KBM-7 (cell line): ENCODE measurements at regions not wholly inside any gene's neighbourhood (a gene's known extent, or its start where the extent isn't known, plus 50 kb on each side); places are given as distances from the start of the nearest gene placed in this dataset.
A peak's percentile ranks its signal among the peaks of the same experiment; 100 is the strongest.

Source experiments
- DNase-seq: peaks from one replicate; pipeline ENCODE4 v3.0.0-alpha.2; 2015
- in situ Hi-C: fragments of 300-500 bp; cut with MboI; formaldehyde crosslinking; loops from 2 replicates; pipeline ENCODE4 v1.14.3; 2020; ENCODE audit warnings: low sequenced_read_pairs, low pct_unique_long_range_greater_than_20kb, mixed read lengths

DNA sequence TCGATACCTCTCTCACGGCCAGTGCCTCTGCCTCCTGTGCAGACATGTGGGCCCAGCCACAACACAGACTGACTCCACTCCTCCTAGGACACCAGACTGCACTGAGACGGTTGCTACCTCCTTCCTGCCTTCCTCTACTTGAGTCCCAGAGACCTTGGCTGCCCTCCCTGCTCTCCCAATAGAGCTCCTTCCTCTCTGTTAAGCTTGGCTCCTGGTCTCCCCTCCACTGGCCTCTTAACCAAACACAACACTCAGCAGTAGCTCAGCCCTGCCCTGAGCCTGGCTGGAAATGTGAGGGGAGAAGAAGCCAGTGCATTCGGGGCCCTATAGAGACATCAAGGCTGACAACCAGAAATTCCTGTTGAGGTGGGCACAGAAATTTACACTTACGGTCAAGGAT, 102.0 kb downstream of the HTR5A start:
- in situ Hi-C loops, result no loop called here

DNA sequence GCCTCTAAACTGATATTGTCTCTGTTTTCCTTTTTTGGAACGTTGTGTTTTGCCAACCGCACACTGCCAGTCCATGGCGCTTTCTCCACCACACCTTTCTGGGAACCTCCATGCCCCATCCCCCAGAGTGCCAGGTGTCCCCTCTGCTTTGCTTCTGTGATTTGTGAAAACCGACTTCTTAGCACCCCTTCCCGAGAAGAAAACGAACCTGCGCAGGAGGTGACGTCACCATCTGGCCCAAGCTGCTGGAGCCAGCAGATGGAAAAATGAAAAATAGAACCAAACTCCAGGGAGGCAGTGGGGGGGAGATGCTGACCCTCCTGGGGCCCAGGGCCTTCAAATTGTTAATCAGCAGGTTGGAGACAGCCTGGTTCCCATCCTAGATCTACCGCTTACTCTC, 103.8 kb downstream of the HTR5A start:
- DNase-seq, result no peak
- in situ Hi-C loops, result no loop called here

More for the DNA sequence above, 102.0 kb downstream of the HTR5A start:
- DNase-seq, result no peak

DNA sequence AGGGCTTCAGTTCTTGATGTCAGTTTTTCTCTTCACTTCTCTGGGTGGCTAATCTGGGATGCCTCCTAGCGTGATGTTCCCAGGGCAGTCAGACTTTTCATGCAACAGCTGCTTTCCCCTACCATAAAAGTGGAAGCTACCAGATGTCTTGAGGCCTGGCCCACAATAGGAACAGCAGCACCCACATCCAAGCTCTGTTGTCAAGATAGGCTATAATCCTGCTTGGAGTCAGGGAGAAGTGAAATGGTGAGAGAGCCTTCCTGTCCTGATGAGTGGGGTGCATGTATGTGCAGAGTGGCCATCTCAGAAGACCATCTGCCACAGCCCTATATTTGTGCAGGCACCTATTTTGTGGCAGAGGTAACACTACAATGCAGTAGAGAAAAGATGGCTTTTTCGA, 108.0 kb downstream of the HTR5A start:
- DNase-seq, result no peak
- in situ Hi-C loops, result no loop called here

DNA sequence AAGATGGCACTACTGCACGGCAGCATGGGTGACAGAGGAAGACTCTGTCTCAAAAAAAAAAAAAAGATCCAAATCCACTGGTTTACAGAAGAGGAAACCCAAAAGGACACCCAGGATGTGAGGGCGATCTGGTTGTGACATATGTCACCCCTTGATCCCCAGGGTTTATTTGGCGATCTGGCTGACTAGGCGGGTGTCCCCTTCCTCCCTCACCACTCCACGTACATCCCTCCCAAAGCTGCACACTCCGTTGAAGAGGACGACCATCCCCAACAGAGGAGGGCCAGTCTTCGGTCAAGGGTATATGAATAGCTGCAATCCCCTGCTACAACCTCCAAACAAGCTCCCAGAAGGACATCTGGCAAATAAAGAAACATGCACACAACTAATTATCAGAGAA, 111.6 kb downstream of the HTR5A start:
- in situ Hi-C loops, result no loop called here
- no peak for DNase-seq

DNA sequence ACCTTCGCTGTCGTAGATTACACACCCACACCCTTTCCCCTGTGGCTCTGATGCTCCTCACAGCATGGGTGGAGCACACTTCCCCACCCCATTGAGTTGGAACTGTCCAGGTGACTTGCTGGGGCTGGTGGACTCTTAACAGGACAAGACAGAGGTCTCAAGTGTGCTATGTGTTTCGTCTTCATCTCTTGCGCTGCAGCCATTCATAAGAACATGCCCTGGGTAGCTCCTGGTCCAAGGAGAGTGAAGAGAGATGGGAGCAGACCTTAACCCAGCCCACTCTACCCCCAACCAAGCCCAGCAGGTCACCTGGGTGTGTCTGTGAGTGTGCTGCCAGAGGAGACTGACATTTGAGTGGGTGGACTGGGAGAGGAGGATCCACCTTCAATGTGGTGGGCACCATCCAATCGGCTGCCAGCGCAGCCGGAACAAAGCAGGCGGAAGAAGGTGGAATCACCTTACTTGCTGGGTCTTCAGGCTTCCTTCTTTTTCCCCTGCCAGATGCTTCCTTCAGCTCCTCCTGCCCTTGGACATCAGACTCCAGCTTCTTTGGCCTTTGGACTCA, 112.4 kb downstream of the HTR5A start:
- in situ Hi-C loops, result no loop called here
- no peak for DNase-seq

DNA sequence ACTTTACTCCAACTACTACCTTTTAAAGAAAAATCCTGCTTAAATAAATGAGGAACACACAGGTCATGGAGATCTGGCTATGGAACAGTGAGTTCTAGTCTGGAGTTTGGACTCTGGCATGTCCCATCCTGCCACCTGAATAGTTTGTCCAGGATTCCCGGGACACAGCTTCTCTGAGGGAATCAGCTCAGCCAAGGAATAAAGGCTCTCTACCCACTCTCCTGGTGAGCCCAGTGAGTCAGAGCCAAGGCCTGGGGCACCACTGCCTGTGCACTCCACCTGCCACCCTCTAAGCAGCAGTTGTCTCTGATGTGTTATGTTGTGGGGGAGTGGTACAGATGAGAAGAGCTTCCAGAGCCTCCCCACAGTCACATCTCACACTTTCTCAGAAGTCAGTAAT, 113.5 kb downstream of the HTR5A start:
- in situ Hi-C loops, result no loop called here
- DNase-seq, result no peak

DNA sequence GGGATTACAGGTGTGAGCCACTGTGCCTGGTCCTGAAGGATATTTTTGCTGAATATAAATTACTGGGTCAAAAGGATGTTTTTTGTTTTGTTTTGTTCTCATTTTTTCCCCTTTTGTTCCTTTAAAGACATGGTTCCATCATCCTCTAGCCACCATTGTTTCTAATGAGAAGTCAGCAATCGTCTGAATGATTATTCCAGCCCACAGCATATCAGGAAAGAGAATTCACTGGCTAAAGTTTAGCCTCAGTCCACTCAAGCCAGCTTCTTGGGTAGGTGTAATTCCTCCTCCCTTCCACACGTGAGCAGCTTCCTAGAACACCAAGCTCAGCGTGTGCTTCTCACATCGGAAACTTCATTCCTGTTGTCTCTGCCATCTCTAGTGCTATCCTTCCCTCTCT, 112.8 kb upstream of the INSIG1 start:
- DNase-seq, result no peak
- in situ Hi-C loops, result no loop called here

DNA sequence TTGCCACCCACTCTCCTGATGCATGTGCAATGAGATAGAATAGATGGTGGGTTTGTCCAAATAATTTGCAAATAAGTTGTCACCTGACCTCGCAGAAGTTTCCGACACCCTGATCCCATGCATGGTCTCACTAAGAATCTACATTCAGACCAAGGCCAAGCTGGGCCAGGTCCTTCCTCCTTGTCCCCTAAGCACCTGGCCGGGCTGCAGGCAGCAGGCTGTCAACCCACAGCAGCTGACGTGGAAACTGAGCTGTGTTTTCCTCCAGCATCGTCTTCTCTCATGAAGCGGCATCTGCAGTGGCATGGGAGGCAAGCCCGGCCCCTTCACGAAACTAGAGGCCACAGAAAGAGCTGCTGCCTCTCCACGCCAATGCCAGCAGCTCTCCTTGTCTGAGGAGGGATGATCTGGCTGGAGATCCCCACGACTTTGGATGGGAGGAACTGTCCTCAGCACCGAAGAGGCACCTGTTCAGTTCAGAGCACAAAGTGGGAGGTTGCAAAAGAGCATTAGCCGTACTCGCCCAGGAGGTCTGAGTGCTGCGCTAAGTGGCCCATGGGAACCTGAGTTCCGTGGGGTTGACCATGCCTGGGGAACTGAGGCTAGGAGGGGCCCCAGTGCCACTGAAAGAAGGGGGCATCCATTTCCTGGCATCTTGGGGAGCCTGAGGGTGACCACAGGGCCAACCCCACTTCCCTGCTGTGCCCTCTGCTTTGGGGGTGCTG, 110.5 kb upstream of the INSIG1 start:
- in situ Hi-C loops, result no loop called here
- no peak for DNase-seq

DNA sequence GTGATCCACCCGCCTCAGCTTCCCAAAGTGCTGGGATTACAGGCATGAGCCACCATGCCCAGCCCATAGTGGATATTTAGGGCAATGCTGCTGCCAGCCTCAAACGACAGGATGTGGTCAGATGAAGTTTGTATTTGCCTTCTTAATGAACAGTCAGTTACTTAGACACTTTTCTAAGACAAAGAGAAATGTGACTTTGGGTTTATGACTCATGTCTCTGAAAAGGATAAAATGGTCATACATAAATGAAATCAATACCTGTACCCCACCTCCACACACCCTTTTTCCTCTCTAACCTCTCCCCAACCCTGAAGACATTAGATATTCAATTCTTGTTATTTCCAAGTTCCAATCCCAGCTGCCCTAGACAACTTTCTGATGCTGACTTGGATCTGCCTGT, 109.3 kb upstream of the INSIG1 start:
- DNase-seq, result no peak
- in situ Hi-C loops, result no loop called here

DNA sequence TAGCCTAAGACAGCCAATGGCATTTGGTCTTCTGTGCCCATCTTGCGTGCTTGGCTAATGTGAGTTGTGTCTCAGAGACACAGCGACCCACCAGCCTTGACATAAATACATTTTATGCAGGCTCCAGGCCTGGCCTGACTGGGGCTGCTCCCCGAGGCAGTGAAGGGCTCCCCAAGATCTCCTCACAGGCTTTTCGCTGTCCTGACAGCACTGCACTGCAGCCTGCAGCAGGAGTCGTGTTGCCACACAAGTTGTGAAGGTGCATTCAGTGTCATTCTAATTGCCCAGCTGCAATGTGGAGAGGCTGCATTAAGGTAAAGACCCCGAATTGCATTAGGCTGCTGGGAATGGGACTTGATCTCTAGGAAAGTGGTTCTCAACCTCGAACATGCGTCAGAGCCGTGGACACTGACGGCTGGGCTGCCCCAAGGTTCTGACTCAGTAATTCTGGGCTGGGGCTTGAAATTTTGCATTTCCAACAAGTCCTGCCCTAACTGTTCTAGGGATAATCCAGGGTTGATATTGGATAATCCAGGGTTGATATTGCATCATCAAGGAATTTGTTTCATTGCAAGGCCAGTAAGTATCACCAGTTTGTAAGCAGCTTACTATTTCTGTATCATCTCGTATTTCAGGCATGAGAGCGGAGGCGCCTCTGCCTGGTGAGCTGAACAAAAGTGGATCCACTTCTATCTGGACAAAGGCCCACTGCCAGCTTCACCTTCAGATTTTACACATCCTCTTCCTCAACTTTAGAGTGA, 108.7 kb upstream of the INSIG1 start:
- in situ Hi-C loops, result no loop called here
- no peak for DNase-seq

DNA sequence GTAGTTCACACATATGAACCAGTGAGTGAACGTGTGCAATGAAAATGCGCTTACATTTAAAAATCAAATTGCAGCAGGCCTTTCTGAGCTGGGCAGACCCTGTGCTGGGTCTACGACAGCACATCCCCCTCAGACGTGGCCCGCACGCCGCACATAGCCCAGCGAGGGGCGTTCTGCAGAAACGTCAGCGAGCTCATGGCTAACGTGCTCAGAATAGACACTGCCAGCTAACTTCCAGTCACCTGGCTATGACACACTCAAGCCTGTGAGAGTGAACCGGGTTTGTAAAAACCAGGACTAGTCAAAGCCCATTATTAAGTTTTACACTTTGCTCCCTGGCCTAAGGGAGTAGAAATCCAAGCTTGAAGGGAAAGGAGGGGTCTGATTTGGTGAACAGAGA, 108.1 kb upstream of the INSIG1 start:
- DNase-seq, result no peak
- in situ Hi-C loops, result no loop called here

DNA sequence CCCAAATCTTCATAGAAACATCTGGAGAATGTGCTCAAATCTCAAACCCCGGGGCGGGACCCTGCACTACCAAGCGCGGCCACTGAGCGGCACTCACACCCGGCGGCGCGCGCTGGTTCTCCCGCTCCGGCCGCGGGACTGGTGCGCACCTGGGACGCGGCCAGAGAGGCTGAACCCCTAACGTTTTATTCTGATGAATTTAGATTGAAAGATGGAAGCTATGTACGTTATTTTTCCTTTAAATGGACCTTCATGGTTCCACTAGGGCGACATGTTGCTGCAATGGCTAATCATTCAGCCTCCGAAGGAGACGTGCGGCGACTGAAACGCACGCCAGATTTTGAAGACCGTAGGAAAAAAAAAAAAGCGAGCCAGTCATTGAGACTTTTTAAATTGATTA, 107.0 kb upstream of the INSIG1 start:
- in situ Hi-C loops, result no loop called here
- DNase-seq, result peak; percentile 59

DNA sequence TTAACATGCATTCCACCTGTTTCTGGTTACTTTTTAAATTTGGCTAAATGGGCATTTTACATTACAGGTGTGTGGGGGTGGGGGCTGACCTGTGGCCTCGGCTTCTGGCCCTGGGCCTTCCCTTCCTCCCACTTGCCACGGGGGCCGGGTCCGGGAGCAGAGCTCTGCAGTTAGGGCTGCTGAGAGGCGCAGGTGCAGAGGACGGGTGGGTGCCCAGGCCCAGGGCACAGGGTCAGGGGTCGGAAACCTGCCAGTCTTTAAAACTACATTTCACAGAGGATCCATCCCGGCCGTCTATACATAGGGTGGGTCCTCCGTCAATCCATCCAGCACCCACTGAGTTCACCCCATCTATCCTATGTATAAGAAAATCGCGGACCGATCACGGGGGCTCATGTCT, 106.5 kb upstream of the INSIG1 start:
- DNase-seq, result no peak
- in situ Hi-C loops, result no loop called here

DNA sequence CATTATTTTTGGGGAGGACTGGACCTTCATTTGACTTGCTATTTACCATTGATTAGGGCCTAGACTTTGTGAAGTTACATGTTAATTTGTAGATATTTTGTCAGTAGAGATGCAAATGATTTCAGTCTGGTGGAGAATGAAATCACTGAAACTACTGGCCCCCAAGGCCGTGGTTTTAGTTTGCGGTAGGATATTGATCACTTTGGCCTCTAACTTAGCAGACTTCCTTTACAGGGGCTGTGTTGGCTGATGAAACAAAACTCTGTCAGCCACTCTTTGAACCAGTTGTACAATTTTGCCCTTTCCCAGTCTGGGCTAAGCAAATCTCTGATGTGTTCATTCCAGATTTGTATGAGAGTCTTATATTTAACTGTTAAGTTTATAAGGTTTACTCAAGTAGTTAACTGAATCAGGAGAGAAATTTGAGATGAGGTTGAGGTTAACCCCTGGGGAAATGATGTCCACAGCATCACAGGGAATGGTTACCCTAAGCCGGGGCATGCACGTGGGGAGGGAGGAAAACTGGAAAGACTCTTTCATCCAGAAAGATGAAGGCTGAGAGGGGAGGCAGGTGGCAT, 105.7 kb upstream of the INSIG1 start:
- no peak for DNase-seq
- in situ Hi-C loops, result no loop called here

DNA sequence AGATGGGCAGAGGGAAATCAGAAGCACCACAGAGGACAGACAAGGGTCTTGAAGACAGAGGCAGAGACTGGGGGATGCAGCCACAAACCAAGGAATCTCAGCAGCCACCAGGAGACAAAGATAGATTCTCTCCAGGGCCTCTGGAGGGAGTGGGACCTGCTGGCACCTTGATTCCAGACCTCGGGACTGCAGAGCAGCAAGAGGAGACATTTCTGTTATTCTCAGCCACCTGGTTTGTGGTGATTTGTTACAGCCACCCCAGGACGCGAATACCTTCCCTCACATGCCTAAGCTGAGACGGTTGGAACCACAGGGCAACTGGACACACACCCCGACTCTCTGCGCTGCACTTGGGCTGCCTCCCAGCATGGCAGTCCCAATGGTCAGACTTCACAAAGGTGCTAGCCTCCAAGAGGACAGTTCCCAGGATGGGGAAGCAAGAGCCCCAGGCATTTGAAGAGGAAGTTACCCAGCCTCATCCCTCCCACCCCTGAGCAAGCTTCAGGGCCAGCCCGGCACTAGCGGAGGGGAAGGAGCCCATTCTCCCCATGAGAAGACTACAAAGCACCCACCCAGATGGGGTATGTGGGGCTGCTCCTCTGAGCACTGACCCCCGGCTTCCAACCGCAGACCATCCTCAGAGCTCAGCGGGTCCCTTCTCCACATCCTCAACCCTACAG, 104.6 kb upstream of the INSIG1 start:
- in situ Hi-C loops, result no loop called here
- no peak for DNase-seq

DNA sequence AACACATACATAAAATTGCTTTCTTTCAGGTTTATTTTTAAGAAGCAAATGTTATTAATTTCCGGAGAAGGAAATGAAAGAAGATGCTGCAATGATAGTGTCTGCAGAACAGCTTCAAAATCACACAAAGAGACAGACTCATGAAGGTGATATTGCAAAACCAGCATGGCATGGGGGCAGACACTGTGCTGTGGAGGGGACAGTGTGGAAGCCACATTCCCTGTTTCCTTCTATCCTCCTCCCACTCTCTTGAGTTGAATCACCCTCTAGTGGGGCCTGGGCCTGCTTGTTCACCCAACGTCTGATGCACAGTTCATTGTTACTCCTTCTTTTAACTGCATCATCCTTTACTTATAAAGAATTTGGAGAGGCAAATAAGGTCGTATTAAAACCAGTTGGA, 104.0 kb upstream of the INSIG1 start:
- DNase-seq, result no peak
- in situ Hi-C loops, result no loop called here

DNA sequence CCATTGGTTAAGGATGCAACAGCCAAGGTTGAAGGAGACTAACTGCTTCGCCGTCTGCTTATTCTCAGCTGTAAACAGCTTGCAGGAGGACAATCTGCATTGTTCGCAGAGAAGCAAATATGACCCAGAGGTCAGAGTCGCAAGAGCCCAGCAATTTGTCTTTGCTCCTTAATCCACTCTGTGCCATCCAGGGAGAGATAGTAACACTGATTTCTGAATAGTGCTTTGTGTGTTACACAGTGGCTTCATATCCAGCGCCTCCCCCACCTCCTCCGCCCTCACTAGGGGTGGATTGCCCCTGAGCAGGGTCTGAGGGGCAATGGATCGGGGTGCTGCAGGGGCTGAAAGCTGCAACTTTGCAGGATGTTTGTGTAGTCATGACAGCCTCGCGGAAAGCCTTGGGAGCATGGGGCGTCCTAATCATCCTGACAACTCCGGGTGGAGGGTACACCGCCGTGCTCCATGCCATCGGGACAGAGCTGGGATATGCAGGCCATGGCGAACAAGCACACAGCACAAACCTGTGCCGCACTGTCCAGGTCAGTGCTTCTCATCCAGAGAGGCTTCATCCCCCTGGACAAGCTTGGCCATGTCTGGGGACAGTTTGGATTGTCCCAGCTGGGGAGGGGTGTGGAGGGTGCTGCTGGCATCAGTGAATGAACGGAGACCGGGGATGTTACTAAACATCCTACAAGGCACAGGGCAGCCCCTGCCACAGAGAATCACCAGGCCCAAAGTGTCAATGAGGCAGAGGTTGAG, 103.1 kb upstream of the INSIG1 start:
- no peak for DNase-seq
- in situ Hi-C loops, result no loop called here

DNA sequence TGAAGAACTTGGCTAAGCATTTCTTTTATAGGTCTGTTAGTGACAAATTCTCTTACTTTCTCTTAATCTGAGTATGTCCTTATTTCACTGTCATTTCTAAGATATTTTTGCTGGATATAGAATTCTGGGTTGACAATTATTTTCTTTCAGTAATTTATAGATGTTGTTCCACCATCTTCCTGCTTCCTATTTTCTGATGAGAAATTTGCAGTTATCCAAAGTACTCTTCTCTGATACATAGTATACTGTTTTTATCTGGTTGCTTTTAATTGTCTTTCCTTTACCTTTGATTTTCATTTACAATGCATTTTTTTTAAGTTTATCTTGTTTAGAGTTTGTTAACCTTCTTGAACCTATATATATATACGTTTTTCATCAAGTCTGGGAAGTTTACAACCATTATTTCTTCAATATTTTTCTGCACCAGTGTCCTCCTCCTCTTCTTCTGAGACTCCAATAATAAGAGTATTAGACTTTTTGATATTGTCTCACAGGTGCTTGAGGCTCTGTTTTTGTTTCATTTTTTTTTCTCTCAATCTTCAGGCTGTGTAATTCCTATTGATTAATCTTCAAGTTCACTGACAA, 101.6 kb upstream of the INSIG1 start:
- no peak for DNase-seq
- in situ Hi-C loops, result no loop called here
